Astrocyte (in vitro differentiated cells and primary cell): ENCODE measurements at regions not wholly inside any gene's neighbourhood (a gene's known extent, or its start where the extent isn't known, plus 50 kb on each side); places are given as distances from the start of the nearest gene placed in this dataset.

Source experiments
- DNase-seq: peaks from one replicate; pipeline ENCODE4 v3.0.0-alpha.2; 2010; ENCODE audit warnings: low read depth
- FAIRE-seq: peaks from 2 replicates; lab custom pipeline; 2011; peaks lifted over from hg19 to GRCh38; lab: Jason Lieb, UNC
- H2AFZ ChIP-seq: 2 replicates; pipeline ENCODE4 v1.6.0; 2012; ENCODE audit warnings: low read depth, low read length, inconsistent platforms
- H3K27ac ChIP-seq: 2 replicates; pipeline ENCODE4 v1.5.1; 2011; ENCODE audit warnings: low read depth, low read length, inconsistent platforms
- H3K27me3 ChIP-seq: 2 replicates; pipeline ENCODE4 v1.6.0; 2011; ENCODE audit warnings: low read length, inconsistent platforms; ENCODE audit not compliant: insufficient read depth
- H3K36me3 ChIP-seq: 2 replicates; pipeline ENCODE4 v1.5.1; 2011; ENCODE audit warnings: low read length, inconsistent platforms; ENCODE audit not compliant: insufficient read depth
- H3K4me1 ChIP-seq: 2 replicates; pipeline ENCODE4 v1.5.1; 2011; ENCODE audit warnings: low read length, inconsistent platforms; ENCODE audit not compliant: insufficient read depth
- H3K4me2 ChIP-seq: 2 replicates; pipeline ENCODE4 v1.6.0; 2012; ENCODE audit warnings: low read length, inconsistent platforms
- H3K4me3 ChIP-seq: 2 replicates; pipeline ENCODE4 v1.5.1; 2011; ENCODE audit warnings: low read depth, mild to moderate bottlenecking, low read length, inconsistent platforms; ENCODE audit not compliant: insufficient read depth
- H3K79me2 ChIP-seq: 2 replicates; pipeline ENCODE4 v1.6.0; 2012; ENCODE audit warnings: mild to moderate bottlenecking, low read length, inconsistent platforms; ENCODE audit not compliant: insufficient read depth
- H3K9ac ChIP-seq: 2 replicates; pipeline ENCODE4 v1.6.0; 2012; ENCODE audit warnings: mild to moderate bottlenecking, low read length, inconsistent platforms
- H3K9me3 ChIP-seq: 2 replicates; pipeline ENCODE4 v1.5.1; 2012; ENCODE audit warnings: low read depth, mild to moderate bottlenecking, low read length, inconsistent platforms; ENCODE audit not compliant: insufficient read depth
- H4K20me1 ChIP-seq: 2 replicates; pipeline ENCODE4 v1.6.0; 2012; ENCODE audit warnings: low read length, inconsistent platforms; ENCODE audit not compliant: insufficient read depth
- H3K27ac Mint-ChIP-seq: one replicate; pipeline ENCODE4 v1.8.0; 2021; ENCODE audit warnings: mild to moderate bottlenecking, mixed read lengths; ENCODE audit not compliant: unreplicated experiment
- H3K27me3 Mint-ChIP-seq: one replicate; pipeline ENCODE4 v1.8.0; 2021; ENCODE audit warnings: low read depth, mixed read lengths; ENCODE audit not compliant: unreplicated experiment
- H3K36me3 Mint-ChIP-seq: one replicate; pipeline ENCODE4 v1.8.0; 2021; ENCODE audit warnings: low read depth, mixed read lengths; ENCODE audit not compliant: unreplicated experiment
- H3K4me1 Mint-ChIP-seq: one replicate; pipeline ENCODE4 v1.8.0; 2021; ENCODE audit warnings: low read depth, mixed read lengths; ENCODE audit not compliant: unreplicated experiment
- H3K4me3 Mint-ChIP-seq: one replicate; pipeline ENCODE4 v1.8.0; 2021; ENCODE audit warnings: mild to moderate bottlenecking, moderate library complexity, mixed read lengths; ENCODE audit not compliant: unreplicated experiment
- H3K9me3 Mint-ChIP-seq: one replicate; pipeline ENCODE4 v1.8.0; 2021; ENCODE audit warnings: mild to moderate bottlenecking, mixed read lengths; ENCODE audit not compliant: unreplicated experiment
- EZH2 ChIP-seq: IDR thresholded peaks from 2 replicates; pipeline ENCODE4 v1.6.1; 2012; ENCODE audit warnings: mild to moderate bottlenecking, low read length, inconsistent platforms; ENCODE audit not compliant: insufficient read depth
- TF ChIP-seq, protein P1 (sequence below): IDR thresholded peaks from 2 replicates; pipeline ENCODE4 v1.5.1; 2011; ENCODE audit warnings: low read depth, mild to moderate bottlenecking, inconsistent platforms, low read length, moderate library complexity; ENCODE audit not compliant: insufficient read depth

DNA sequence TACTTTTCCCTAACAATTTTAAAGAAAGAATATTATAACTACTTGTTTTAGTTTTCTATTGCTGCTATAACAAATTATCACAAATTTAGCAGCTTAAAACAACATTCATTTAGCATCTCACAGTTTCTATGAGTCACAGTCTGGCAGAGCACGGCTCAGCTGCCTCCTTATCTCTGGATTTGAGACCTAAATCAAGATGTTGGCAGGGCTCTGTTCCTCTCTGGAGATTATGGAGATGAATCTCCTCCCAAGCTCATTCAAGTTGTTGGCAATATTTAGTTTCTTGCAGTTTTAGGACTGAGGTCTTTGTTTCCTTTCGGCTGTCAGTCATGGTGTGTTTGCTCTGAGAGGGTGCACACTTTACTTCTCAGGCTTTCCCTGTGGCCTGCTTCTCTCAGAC is 1065.8 kb upstream of the EYS start:
- Mint-ChIP-seq H3K9me3 (peaks cover 2% of the 10 kb centered on the region), H3K36me3 (no peaks in the 10 kb centered on the region), H3K4me1 (peaks cover 7% of the 10 kb centered on the region), H3K27me3 (no peaks in the 10 kb centered on the region), H3K27ac (peak overlapping the region; percentile 55), H3K4me3 (no peak overlapping the region)
- Histone ChIP-seq H3K36me3 (no peaks in the 10 kb centered on the region), H3K79me2 (no peaks in the 10 kb centered on the region), H3K4me2 (no peak overlapping the region), H3K4me1 (no peaks in the 10 kb centered on the region), H3K4me3 (no peak overlapping the region), H4K20me1 (no peaks in the 10 kb centered on the region), H3K27me3 (no peaks in the 10 kb centered on the region), H3K27ac (no peak overlapping the region), H3K9me3 (no peaks in the 10 kb centered on the region), H3K9ac (no peak overlapping the region), H2AFZ (no peak overlapping the region)
- TF ChIP-seq EZH2, result no peak
- TF ChIP-seq, protein P1, sequence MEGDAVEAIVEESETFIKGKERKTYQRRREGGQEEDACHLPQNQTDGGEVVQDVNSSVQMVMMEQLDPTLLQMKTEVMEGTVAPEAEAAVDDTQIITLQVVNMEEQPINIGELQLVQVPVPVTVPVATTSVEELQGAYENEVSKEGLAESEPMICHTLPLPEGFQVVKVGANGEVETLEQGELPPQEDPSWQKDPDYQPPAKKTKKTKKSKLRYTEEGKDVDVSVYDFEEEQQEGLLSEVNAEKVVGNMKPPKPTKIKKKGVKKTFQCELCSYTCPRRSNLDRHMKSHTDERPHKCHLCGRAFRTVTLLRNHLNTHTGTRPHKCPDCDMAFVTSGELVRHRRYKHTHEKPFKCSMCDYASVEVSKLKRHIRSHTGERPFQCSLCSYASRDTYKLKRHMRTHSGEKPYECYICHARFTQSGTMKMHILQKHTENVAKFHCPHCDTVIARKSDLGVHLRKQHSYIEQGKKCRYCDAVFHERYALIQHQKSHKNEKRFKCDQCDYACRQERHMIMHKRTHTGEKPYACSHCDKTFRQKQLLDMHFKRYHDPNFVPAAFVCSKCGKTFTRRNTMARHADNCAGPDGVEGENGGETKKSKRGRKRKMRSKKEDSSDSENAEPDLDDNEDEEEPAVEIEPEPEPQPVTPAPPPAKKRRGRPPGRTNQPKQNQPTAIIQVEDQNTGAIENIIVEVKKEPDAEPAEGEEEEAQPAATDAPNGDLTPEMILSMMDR, result no peak
- FAIRE-seq (no peak), DNase-seq (peak; percentile 68)

DNA sequence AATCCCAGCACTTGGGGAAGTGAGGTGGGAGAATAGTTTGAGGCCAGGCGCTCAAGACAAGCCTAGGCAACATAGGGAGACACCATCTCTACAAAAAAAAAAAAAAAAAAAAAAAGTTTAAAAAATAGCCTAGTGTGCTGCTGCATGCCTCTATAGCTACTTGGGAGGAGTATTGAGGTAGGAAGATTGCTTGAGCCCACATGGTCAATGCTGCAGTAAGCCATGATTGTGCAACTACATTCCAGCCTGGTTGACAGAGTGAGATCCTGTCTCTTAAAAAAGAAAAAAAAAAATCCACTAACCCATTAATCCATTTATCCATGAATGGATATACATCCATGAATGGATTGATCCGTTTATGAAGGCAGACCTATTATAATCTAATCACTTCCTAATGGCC is 1064.6 kb upstream of the EYS start:
- FAIRE-seq, result no peak
- H3K27ac ChIP-seq, result no peak overlapping the region
- peaks cover 7% of the 10 kb centered on the region for H3K4me1 Mint-ChIP-seq

GRCh38 chr6:66751630-66752029 is 1044.6 kb upstream of the EYS start:
- H3K9ac ChIP-seq, result no peak overlapping the region
- no peak overlapping the region for H3K27ac ChIP-seq
- no peaks in the 10 kb centered on the region for H3K27me3 ChIP-seq
- no peaks in the 10 kb centered on the region for H3K9me3 Mint-ChIP-seq
- H3K36me3 ChIP-seq, result no peaks in the 10 kb centered on the region
- no peaks in the 10 kb centered on the region for H3K27me3 Mint-ChIP-seq
- DNase-seq (no peak), FAIRE-seq (no peak)
- no peaks in the 10 kb centered on the region for H3K9me3 ChIP-seq
- no peak overlapping the region for H3K4me3 ChIP-seq
- peaks cover 3% of the 10 kb centered on the region for H3K4me1 Mint-ChIP-seq
- H3K4me1 ChIP-seq, result no peaks in the 10 kb centered on the region
- H3K4me2 ChIP-seq, result no peak overlapping the region
- H3K27ac Mint-ChIP-seq, result no peak overlapping the region
- no peak overlapping the region for H2AFZ ChIP-seq
- H3K79me2 ChIP-seq, result no peaks in the 10 kb centered on the region
- TF ChIP-seq, protein P1, result no peak
- no peak for TF ChIP-seq EZH2
- no peaks in the 10 kb centered on the region for H3K36me3 Mint-ChIP-seq
- no peaks in the 10 kb centered on the region for H4K20me1 ChIP-seq
- H3K4me3 Mint-ChIP-seq, result no peak overlapping the region

More for the DNA sequence above, 1064.6 kb upstream of the EYS start:
- no peaks in the 10 kb centered on the region for H3K36me3 ChIP-seq
- no peaks in the 10 kb centered on the region for H3K9me3 ChIP-seq
- TF ChIP-seq, protein P1, result no peak
- TF ChIP-seq EZH2, result no peak
- Mint-ChIP-seq H3K27me3 (no peaks in the 10 kb centered on the region), H3K27ac (no peak overlapping the region), H3K36me3 (no peaks in the 10 kb centered on the region), H3K4me3 (no peak overlapping the region), H3K9me3 (peaks cover 2% of the 10 kb centered on the region)
- no peak overlapping the region for H2AFZ ChIP-seq
- no peaks in the 10 kb centered on the region for H3K4me1 ChIP-seq
- no peak overlapping the region for H3K9ac ChIP-seq
- DNase-seq, result peak; percentile 0
- no peak overlapping the region for H3K4me3 ChIP-seq
- H3K4me2 ChIP-seq, result no peak overlapping the region
- H3K79me2 ChIP-seq, result no peaks in the 10 kb centered on the region
- H3K27me3 ChIP-seq, result no peaks in the 10 kb centered on the region
- no peaks in the 10 kb centered on the region for H4K20me1 ChIP-seq
